GM18505 (cell line): ENCODE measurements at regions not wholly inside any gene's neighbourhood (a gene's known extent, or its start where the extent isn't known, plus 50 kb on each side); places are given as distances from the start of the nearest gene placed in this dataset.
"Not testable (repeated sequence)": the region's sequence is repeated elsewhere in the genome, so short reads cannot be mapped to it uniquely, and the experiment has no call there.

Source experiments
- ATAC-seq: cut with Tn5 transposase; IDR thresholded peaks from one replicate; pipeline ENCODE4 v1.9.1; 2021; ENCODE audit not compliant: unreplicated experiment
- POLR2A ChIP-seq: IDR thresholded peaks from 4 replicates; pipeline ENCODE4 v1.6.1; 2011; ENCODE audit warnings: borderline replicate concordance; ENCODE audit not compliant: insufficient read depth, insufficient read length; ENCODE audit errors: extremely low read depth

GRCh38 chr13:38415233-38415632 is 65.6 kb downstream of the UFM1 start:
- peak; percentile 99 for ATAC-seq

GRCh38 chr13:38417241-38417640 is 67.6 kb downstream of the UFM1 start:
- no peak for ATAC-seq
- TF ChIP-seq POLR2A: no peak

More at GRCh38 chr13:38415233-38415632, 65.6 kb downstream of the UFM1 start:
- peak; percentile 43 for TF ChIP-seq POLR2A

- no peak for TF ChIP-seq POLR2A
- ATAC-seq: peak; percentile 30
Measured at GRCh38 chr13:38417727-38418126, 68.1 kb downstream of the UFM1 start.

- no peak for TF ChIP-seq POLR2A
- no peak for ATAC-seq
Measured at GRCh38 chr13:38418286-38418685, 68.6 kb downstream of the UFM1 start.

DNA sequence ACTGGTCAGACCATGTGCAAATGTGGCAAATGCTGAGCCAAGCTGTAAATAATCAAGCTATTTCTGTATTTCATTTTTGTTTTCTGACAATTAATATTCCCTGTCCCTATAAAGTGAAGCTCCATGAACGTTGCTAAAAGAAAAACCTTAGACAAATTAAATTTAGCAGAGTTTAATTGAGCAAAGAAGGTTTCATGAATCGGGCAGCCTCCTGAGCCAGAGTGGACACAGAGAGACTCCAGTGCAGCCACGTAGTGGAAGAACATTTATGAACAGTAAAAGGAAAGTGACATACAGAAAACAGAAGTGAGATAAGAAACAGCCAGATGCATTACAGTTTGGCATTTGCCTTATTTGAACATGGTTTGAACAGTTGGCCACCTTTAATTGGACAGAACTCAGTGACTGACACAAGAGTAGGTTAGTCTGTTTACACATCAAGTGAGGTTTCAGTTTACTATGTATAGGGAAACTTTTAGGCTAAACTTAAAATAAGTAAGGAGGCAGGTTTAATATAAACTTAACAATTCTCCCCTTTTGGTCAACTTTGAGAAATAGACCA is 69.7 kb downstream of the UFM1 start:
- no peak for TF ChIP-seq POLR2A
- ATAC-seq: no peak

GRCh38 chr13:38421590-38422560 is 72.2 kb downstream of the UFM1 start:
- ATAC-seq: no peak
- no peak for TF ChIP-seq POLR2A

DNA sequence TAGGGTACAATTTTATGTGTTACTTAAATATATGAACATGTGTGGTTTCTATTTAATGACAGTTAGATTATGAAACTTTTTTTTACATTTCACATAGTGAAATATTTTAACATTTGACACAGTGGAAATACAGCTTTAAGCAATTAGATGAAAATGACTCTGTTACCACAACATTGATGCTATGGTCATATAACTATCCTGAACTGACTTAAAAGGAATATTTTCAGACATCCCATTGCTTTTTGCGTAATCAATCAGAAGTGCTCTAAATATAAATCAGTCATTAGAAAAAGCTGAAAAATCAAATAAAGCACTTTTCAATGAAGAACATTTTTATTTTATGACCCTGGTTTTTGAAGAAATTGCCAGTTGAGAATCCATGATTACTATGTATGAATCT is 80.3 kb downstream of the UFM1 start:
- no peak for ATAC-seq
- no peak for TF ChIP-seq POLR2A

GRCh38 chr13:38430796-38431195 is 81.1 kb downstream of the UFM1 start:
- no peak for ATAC-seq
- no peak for TF ChIP-seq POLR2A

DNA sequence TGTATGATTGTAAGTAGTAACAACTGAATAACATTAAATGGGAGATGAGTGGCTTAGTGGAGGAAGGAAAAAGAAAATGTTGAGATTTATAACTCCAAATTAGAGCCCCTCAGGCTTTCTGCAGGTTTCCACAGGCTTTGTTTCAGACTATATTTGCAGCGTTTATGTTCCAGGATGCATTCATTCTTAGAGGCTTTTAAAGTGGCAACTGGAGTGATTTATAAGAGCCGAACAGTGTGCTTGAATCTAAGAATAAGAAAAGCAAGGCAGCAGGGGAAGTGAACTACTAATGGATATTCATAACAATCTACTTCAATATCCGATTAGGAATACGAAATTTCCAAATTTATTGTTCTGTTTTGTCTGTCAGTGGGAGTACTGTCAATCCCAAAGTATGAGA is 91.0 kb downstream of the UFM1 start:
- no peak for TF ChIP-seq POLR2A
- no peak for ATAC-seq

GRCh38 chr13:38444904-38445303 is 95.3 kb downstream of the UFM1 start:
- no peak for TF ChIP-seq POLR2A
- no peak for ATAC-seq

DNA sequence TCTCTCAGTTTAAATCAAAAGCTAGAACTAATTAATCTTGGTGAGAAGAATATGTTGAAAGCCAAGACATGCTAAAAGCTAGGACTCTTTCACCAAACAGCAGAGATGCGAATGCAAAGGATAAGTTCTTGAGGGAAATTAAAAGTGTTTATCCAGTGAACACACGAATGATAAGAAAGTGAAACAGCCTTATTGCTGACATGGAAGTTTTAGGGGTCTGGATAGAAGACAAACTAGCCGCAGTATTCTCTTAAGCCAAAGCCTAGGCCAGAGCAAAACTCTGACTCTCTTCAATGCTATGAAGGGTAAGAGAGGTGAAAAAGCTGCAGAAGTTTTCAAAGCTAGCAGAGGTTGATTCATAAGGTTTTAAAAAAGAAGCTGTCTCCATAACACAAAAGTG is 103.0 kb downstream of the UFM1 start:
- ATAC-seq: no peak
- TF ChIP-seq POLR2A: no peak

DNA sequence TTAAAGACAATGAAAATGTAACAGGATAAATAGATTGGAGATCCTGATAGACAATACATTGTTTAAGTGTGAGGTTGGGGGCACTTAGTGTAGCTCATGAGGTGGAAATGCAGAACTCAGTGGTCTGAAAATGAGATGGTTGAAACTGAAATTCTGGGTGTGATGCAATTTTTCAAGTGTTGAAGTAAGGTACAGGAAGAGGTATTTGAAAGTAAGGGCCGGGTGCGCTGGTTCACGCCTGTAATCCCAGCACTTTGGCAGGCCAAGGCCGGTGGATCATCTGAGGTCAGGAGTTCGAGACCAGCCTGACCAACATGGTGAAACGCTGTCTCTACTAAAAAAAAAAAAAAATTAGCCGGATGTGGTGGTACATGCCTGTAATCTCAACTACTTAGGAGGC is 113.0 kb downstream of the UFM1 start:
- no peak for ATAC-seq
- no peak for TF ChIP-seq POLR2A

DNA sequence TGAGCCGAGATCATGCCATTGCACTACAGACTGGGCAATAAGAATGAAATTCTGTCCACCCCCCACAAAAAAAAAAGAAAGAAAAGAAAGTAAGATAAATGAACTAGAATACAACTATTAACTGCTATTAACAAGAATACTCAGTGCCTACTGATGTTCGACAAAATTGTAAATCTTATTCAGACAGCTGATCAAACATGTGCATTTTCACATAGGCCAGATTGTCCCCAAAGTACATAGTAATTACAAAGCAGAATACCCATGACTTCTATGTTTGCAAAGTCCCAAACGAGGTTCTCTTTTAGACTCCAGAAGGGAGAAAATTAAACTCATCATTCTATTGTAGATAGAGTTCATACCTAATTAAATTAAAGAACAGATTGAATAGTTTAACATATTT is 113.4 kb downstream of the UFM1 start:
- ATAC-seq: no peak
- TF ChIP-seq POLR2A: no peak

DNA sequence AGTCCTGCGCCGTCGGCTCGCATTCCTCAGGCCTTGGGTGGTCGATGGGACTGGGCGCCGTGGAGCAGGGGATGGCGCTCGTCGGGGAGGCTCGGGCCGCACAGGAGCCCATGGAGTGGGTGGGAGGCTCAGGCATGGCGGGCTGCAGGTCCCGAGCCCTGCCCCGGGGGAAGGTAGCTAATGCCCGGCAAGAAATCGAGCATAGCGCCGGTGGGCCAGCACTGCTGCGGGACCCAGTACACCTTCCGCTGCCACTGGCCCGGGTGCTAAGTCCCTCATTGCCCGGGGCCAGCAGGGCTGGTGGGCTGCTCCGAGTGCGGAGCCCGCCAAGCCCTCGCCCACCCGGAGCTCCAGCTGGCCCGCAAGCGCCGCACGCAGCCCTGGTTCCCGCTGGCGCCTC is 122.8 kb downstream of the UFM1 start:
- not testable (repeated sequence) for ATAC-seq
